Inferior parietal cortex (tissue), 1 donor: ENCODE measurements at regions not wholly inside any gene's neighbourhood (a gene's known extent, or its start where the extent isn't known, plus 50 kb on each side); places are given as distances from the start of the nearest gene placed in this dataset.
"Not testable (repeated sequence)": the region's sequence is repeated elsewhere in the genome, so short reads cannot be mapped to it uniquely, and the experiment has no call there.

Source experiments
- DNase-seq: peaks from one replicate; pipeline ENCODE4 v3.0.0-alpha.2; 2016; ENCODE audit errors: extremely low spot score

GRCh38 chr12:89227774-89228173, 124.5 kb downstream of the DUSP6 start:
- no peak for DNase-seq

- no peak for DNase-seq
Observed at GRCh38 chr12:89225808-89226411, 126.4 kb downstream of the DUSP6 start.

- DNase-seq: no peak
Observed at GRCh38 chr12:89225401-89225800, 126.9 kb downstream of the DUSP6 start.

GRCh38 chr12:89222580-89222979, 129.7 kb downstream of the DUSP6 start:
- not testable (repeated sequence) for DNase-seq

- DNase-seq: no peak
Observed at GRCh38 chr12:89217472-89217871, 134.8 kb downstream of the DUSP6 start.

- no peak for DNase-seq
Observed at GRCh38 chr12:89216211-89216952, 135.9 kb downstream of the DUSP6 start.

GRCh38 chr12:89215196-89215595, 137.1 kb downstream of the DUSP6 start:
- no peak for DNase-seq

GRCh38 chr12:89213747-89214146, 138.6 kb downstream of the DUSP6 start:
- no peak for DNase-seq

GRCh38 chr12:89213139-89213538, 139.2 kb downstream of the DUSP6 start:
- no peak for DNase-seq

- DNase-seq: no peak
Observed at GRCh38 chr12:89212339-89212771, 139.9 kb downstream of the DUSP6 start.

- no peak for DNase-seq
Observed at GRCh38 chr12:89211456-89211855, 140.8 kb downstream of the DUSP6 start.

- no peak for DNase-seq
Observed at GRCh38 chr12:89210277-89210676, 142.0 kb downstream of the DUSP6 start.

- no peak for DNase-seq
Observed at GRCh38 chr12:89208661-89209096, 143.6 kb downstream of the DUSP6 start.

- DNase-seq: no peak
Observed at GRCh38 chr12:89206390-89206789, 145.9 kb downstream of the DUSP6 start.

- no peak for DNase-seq
Observed at GRCh38 chr12:89205517-89205916, 146.8 kb downstream of the DUSP6 start.

GRCh38 chr12:89203144-89203543, 149.2 kb downstream of the DUSP6 start:
- no peak for DNase-seq

- DNase-seq: no peak
Observed at GRCh38 chr12:89200217-89200616, 152.1 kb downstream of the DUSP6 start.

- no peak for DNase-seq
Observed at GRCh38 chr12:89195470-89195869, 156.8 kb downstream of the DUSP6 start.

GRCh38 chr12:89194683-89195082, 157.6 kb downstream of the DUSP6 start:
- no peak for DNase-seq

GRCh38 chr12:89192429-89192828, 159.9 kb downstream of the DUSP6 start:
- DNase-seq: no peak

GRCh38 chr12:89191597-89191996, 160.7 kb downstream of the DUSP6 start:
- not testable (repeated sequence) for DNase-seq

GRCh38 chr12:89189448-89189847, 162.9 kb downstream of the DUSP6 start:
- no peak for DNase-seq

GRCh38 chr12:89187507-89187906, 164.8 kb downstream of the DUSP6 start:
- DNase-seq: no peak
